ENCODE measurements at regions not wholly inside any gene's neighbourhood (a gene's known extent, or its start where the extent isn't known, plus 50 kb on each side); places are given as distances from the start of the nearest gene placed in this dataset.
A peak's percentile ranks its signal among the peaks of the same experiment; 100 is the strongest.

GRCh38 chr21:27114111-27114510 is 147.2 kb upstream of the ADAMTS5 start:
- Histone ChIP-seq H3K36me3 (ENCODE audit: control insufficient read depth in 5 of 5, insufficient read depth in 5 of 5, low read length in 5 of 5) (no peaks in the 10 kb centered on the region), H3K27ac (ENCODE audit: low read depth, low read length) (no peak overlapping the region), H3K9me3 (ENCODE audit: control insufficient read depth in 5 of 5, low read length in 5 of 5) (no peaks in the 10 kb centered on the region), H3K9ac (ENCODE audit: low read length in 5 of 5) (no peak overlapping the region), H3K4me3 (ENCODE audit: low read depth in 1 of 5, low read length in 5 of 5) (no peak overlapping the region), H3K27me3 (ENCODE audit: control insufficient read depth in 5 of 5, insufficient read depth in 4 of 5, low read length in 5 of 5) (no peaks in the 10 kb centered on the region), H3K4me1 (ENCODE audit: control insufficient read depth in 5 of 5, insufficient read depth in 5 of 5, low read length in 5 of 5) (no peaks in the 10 kb centered on the region)

- no peaks in the 10 kb centered on the region for H3K36me3 ChIP-seq (ENCODE audit: control insufficient read depth in 5 of 5, insufficient read depth in 5 of 5, low read length in 5 of 5)
- no peaks in the 10 kb centered on the region for H3K27me3 ChIP-seq (ENCODE audit: control insufficient read depth in 5 of 5, insufficient read depth in 4 of 5, low read length in 5 of 5)
- no peak overlapping the region for H3K4me3 ChIP-seq (ENCODE audit: low read depth in 1 of 5, low read length in 5 of 5)
- H3K9ac ChIP-seq (ENCODE audit: low read length in 5 of 5), result no peak overlapping the region
- no peaks in the 10 kb centered on the region for H3K4me1 ChIP-seq (ENCODE audit: control insufficient read depth in 5 of 5, insufficient read depth in 5 of 5, low read length in 5 of 5)
- no peak overlapping the region for H3K27ac ChIP-seq (ENCODE audit: low read depth, low read length)
- H3K9me3 ChIP-seq (ENCODE audit: control insufficient read depth in 5 of 5, low read length in 5 of 5), result no peaks in the 10 kb centered on the region
Observed at GRCh38 chr21:27112186-27112585, 145.3 kb upstream of the ADAMTS5 start.

DNA sequence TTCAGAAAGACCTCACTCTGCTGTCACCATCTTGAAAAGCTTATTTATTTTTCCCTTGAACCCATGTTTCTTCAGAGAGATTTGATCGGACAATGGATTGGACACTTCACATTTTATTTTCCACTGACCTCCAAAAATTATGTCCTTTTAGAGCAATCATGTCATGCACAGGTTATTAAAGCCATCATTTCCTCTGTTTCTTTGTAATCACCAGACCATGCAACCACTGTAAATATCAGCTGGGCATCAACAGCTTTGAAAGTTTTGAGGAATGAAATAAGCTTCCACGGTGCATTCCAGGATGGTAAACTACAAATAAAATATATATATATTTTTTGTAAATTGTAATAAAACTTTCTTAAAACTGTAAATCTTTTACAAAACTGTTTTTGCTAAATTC is 144.1 kb upstream of the ADAMTS5 start:
- no peaks in the 10 kb centered on the region for H3K36me3 ChIP-seq (ENCODE audit: control insufficient read depth in 5 of 5, insufficient read depth in 5 of 5, low read length in 5 of 5)
- no peaks in the 10 kb centered on the region for H3K9me3 ChIP-seq (ENCODE audit: control insufficient read depth in 5 of 5, low read length in 5 of 5)
- H3K9ac ChIP-seq (ENCODE audit: low read length in 5 of 5), result no peak overlapping the region
- H3K4me1 ChIP-seq (ENCODE audit: control insufficient read depth in 5 of 5, insufficient read depth in 5 of 5, low read length in 5 of 5), result peaks cover 0 to 2% (median 0%) of the 10 kb centered on the region in 5 donors
- no peaks in the 10 kb centered on the region for H3K27me3 ChIP-seq (ENCODE audit: control insufficient read depth in 5 of 5, insufficient read depth in 4 of 5, low read length in 5 of 5)
- no peak overlapping the region for H3K27ac ChIP-seq (ENCODE audit: low read depth, low read length)
- H3K4me3 ChIP-seq (ENCODE audit: low read depth in 1 of 5, low read length in 5 of 5), result no peak overlapping the region

DNA sequence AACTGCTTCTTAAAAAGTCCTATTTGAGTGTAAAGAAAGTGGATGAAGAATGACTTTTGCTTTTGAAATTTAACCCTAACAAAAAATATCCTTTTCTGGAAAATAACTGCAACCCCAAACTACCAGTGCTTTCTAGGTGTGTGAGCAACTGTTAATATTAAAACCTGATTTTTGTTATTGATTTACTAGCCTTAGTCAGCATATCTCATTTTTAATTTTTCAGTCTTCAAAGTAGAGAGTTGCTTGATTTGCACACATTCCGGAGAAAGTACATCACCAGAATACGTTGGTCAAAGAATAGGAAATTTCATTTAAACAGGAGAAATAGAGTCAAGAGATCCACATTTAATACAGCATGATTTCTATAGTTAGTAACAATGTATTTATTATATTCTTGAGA is 141.8 kb upstream of the ADAMTS5 start:
- Histone ChIP-seq H3K9me3 (ENCODE audit: control insufficient read depth in 5 of 5, low read length in 5 of 5) (no peaks in the 10 kb centered on the region), H3K27ac (ENCODE audit: low read depth, low read length) (no peak overlapping the region), H3K36me3 (ENCODE audit: control insufficient read depth in 5 of 5, insufficient read depth in 5 of 5, low read length in 5 of 5) (no peaks in the 10 kb centered on the region), H3K4me1 (ENCODE audit: control insufficient read depth in 5 of 5, insufficient read depth in 5 of 5, low read length in 5 of 5) (peaks cover 3 to 15% (median 13%) of the 10 kb centered on the region in 5 donors), H3K9ac (ENCODE audit: low read length in 5 of 5) (no peak overlapping the region), H3K27me3 (ENCODE audit: control insufficient read depth in 5 of 5, insufficient read depth in 4 of 5, low read length in 5 of 5) (no peaks in the 10 kb centered on the region), H3K4me3 (ENCODE audit: low read depth in 1 of 5, low read length in 5 of 5) (no peak overlapping the region)

GRCh38 chr21:27108228-27108627 is 141.3 kb upstream of the ADAMTS5 start:
- H3K36me3 ChIP-seq (ENCODE audit: control insufficient read depth in 5 of 5, insufficient read depth in 5 of 5, low read length in 5 of 5), result no peaks in the 10 kb centered on the region
- H3K4me1 ChIP-seq (ENCODE audit: control insufficient read depth in 5 of 5, insufficient read depth in 5 of 5, low read length in 5 of 5), result peaks cover 3 to 15% (median 13%) of the 10 kb centered on the region in 5 donors
- H3K4me3 ChIP-seq (ENCODE audit: low read depth in 1 of 5, low read length in 5 of 5), result no peak overlapping the region
- H3K9me3 ChIP-seq (ENCODE audit: control insufficient read depth in 5 of 5, low read length in 5 of 5), result no peaks in the 10 kb centered on the region
- no peak overlapping the region for H3K27ac ChIP-seq (ENCODE audit: low read depth, low read length)
- H3K27me3 ChIP-seq (ENCODE audit: control insufficient read depth in 5 of 5, insufficient read depth in 4 of 5, low read length in 5 of 5), result no peaks in the 10 kb centered on the region
- no peak overlapping the region for H3K9ac ChIP-seq (ENCODE audit: low read length in 5 of 5)

GRCh38 chr21:27104846-27105431 is 138.1 kb upstream of the ADAMTS5 start:
- Histone ChIP-seq H3K4me1 (ENCODE audit: control insufficient read depth in 5 of 5, insufficient read depth in 5 of 5, low read length in 5 of 5) (peaks cover 3 to 34% (median 19%) of the 10 kb centered on the region in 5 donors), H3K9ac (ENCODE audit: low read length in 5 of 5) (no peak overlapping the region), H3K4me3 (ENCODE audit: low read depth in 1 of 5, low read length in 5 of 5) (no peak overlapping the region), H3K27ac (ENCODE audit: low read depth, low read length) (peak overlapping the region; percentile 38), H3K36me3 (ENCODE audit: control insufficient read depth in 5 of 5, insufficient read depth in 5 of 5, low read length in 5 of 5) (no peaks in the 10 kb centered on the region), H3K9me3 (ENCODE audit: control insufficient read depth in 5 of 5, low read length in 5 of 5) (peaks cover 0 to 6% (median 0%) of the 10 kb centered on the region in 5 donors), H3K27me3 (ENCODE audit: control insufficient read depth in 5 of 5, insufficient read depth in 4 of 5, low read length in 5 of 5) (no peaks in the 10 kb centered on the region)

GRCh38 chr21:27103768-27104167 is 136.9 kb upstream of the ADAMTS5 start:
- H3K9me3 ChIP-seq (ENCODE audit: control insufficient read depth in 5 of 5, low read length in 5 of 5), result peaks cover 0 to 10% (median 6%) of the 10 kb centered on the region in 5 donors
- H3K4me3 ChIP-seq (ENCODE audit: low read depth in 1 of 5, low read length in 5 of 5), result no peak overlapping the region
- H3K27me3 ChIP-seq (ENCODE audit: control insufficient read depth in 5 of 5, insufficient read depth in 4 of 5, low read length in 5 of 5), result no peaks in the 10 kb centered on the region
- H3K27ac ChIP-seq (ENCODE audit: low read depth, low read length), result no peak overlapping the region
- H3K9ac ChIP-seq (ENCODE audit: low read length in 5 of 5), result no peak overlapping the region
- H3K36me3 ChIP-seq (ENCODE audit: control insufficient read depth in 5 of 5, insufficient read depth in 5 of 5, low read length in 5 of 5), result no peaks in the 10 kb centered on the region
- H3K4me1 ChIP-seq (ENCODE audit: control insufficient read depth in 5 of 5, insufficient read depth in 5 of 5, low read length in 5 of 5), result peaks cover 3 to 34% (median 19%) of the 10 kb centered on the region in 5 donors

DNA sequence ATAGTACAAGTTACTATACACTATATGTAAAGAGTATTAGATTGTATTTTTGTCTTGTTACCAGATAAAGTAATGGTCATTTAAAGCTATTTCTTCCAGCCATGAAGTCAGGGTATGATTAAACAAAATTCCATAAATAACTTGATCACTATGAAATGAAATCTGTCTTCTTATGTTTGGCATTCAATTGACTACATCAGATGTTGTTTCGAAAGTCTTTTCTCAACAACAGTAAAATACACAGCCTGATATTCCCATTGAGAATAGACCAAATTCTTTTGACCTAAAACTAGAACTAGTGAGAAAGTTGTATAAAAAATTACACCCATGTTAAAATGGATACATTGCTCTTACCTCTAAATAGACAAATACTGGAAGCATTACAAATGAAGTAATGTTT is 134.6 kb upstream of the ADAMTS5 start:
- peaks cover 3 to 34% (median 19%) of the 10 kb centered on the region in 5 donors for H3K4me1 ChIP-seq (ENCODE audit: control insufficient read depth in 5 of 5, insufficient read depth in 5 of 5, low read length in 5 of 5)
- no peaks in the 10 kb centered on the region for H3K27me3 ChIP-seq (ENCODE audit: control insufficient read depth in 5 of 5, insufficient read depth in 4 of 5, low read length in 5 of 5)
- peaks cover 0 to 10% (median 6%) of the 10 kb centered on the region in 5 donors for H3K9me3 ChIP-seq (ENCODE audit: control insufficient read depth in 5 of 5, low read length in 5 of 5)
- H3K36me3 ChIP-seq (ENCODE audit: control insufficient read depth in 5 of 5, insufficient read depth in 5 of 5, low read length in 5 of 5), result no peaks in the 10 kb centered on the region
- H3K27ac ChIP-seq (ENCODE audit: low read depth, low read length), result peak overlapping the region; percentile 77
- H3K4me3 ChIP-seq (ENCODE audit: low read depth in 1 of 5, low read length in 5 of 5), result no peak overlapping the region
- H3K9ac ChIP-seq (ENCODE audit: low read length in 5 of 5), result no peak overlapping the region

- H3K27ac ChIP-seq (ENCODE audit: low read depth, low read length), result peak overlapping the region; percentile 38
- H3K9ac ChIP-seq (ENCODE audit: low read length in 5 of 5), result no peak overlapping the region
- no peaks in the 10 kb centered on the region for H3K27me3 ChIP-seq (ENCODE audit: control insufficient read depth in 5 of 5, insufficient read depth in 4 of 5, low read length in 5 of 5)
- H3K9me3 ChIP-seq (ENCODE audit: control insufficient read depth in 5 of 5, low read length in 5 of 5), result peaks cover 0 to 6% (median 0%) of the 10 kb centered on the region in 5 donors
- no peaks in the 10 kb centered on the region for H3K36me3 ChIP-seq (ENCODE audit: control insufficient read depth in 5 of 5, insufficient read depth in 5 of 5, low read length in 5 of 5)
- peaks cover 0 to 20% (median 10%) of the 10 kb centered on the region in 5 donors for H3K4me1 ChIP-seq (ENCODE audit: control insufficient read depth in 5 of 5, insufficient read depth in 5 of 5, low read length in 5 of 5)
- peak overlapping the region in 2 of 5 donors; percentile 33 to 41 for H3K4me3 ChIP-seq (ENCODE audit: low read depth in 1 of 5, low read length in 5 of 5)
Observed at GRCh38 chr21:27094184-27094948, 127.5 kb upstream of the ADAMTS5 start.

- Histone ChIP-seq H3K9me3 (ENCODE audit: control insufficient read depth in 5 of 5, low read length in 5 of 5) (no peaks in the 10 kb centered on the region), H3K4me3 (ENCODE audit: low read depth in 1 of 5, low read length in 5 of 5) (no peak overlapping the region), H3K27ac (ENCODE audit: low read depth, low read length) (no peak overlapping the region), H3K27me3 (ENCODE audit: control insufficient read depth in 5 of 5, insufficient read depth in 4 of 5, low read length in 5 of 5) (no peaks in the 10 kb centered on the region), H3K4me1 (ENCODE audit: control insufficient read depth in 5 of 5, insufficient read depth in 5 of 5, low read length in 5 of 5) (peaks cover 0 to 25% (median 24%) of the 10 kb centered on the region in 5 donors), H3K9ac (ENCODE audit: low read length in 5 of 5) (no peak overlapping the region), H3K36me3 (ENCODE audit: control insufficient read depth in 5 of 5, insufficient read depth in 5 of 5, low read length in 5 of 5) (no peaks in the 10 kb centered on the region)
Observed at GRCh38 chr21:27086630-27087029, 119.7 kb upstream of the ADAMTS5 start.

Data from subcutaneous abdominal adipose tissue (tissue), 5 donors.